SU-DHL-6 (cell line): ENCODE measurements at regions not wholly inside any gene's neighbourhood (a gene's known extent, or its start where the extent isn't known, plus 50 kb on each side); places are given as distances from the start of the nearest gene placed in this dataset.

Experiments used
- EZH2phosphoT487 ChIP-seq: fragments of 200-600 bp; sonication (generic), shearing (Covaris generic); conservative IDR thresholded peaks from 2 replicates; pipeline ENCODE4 v1.6.1; 2018; ENCODE audit warnings: mild to moderate bottlenecking, antibody characterized with exemption, low read length, moderate library complexity, mixed read lengths
- TF ChIP-seq, protein P1 (sequence below): fragments of 200-600 bp; sonication (generic); IDR thresholded peaks from one replicate; pipeline ENCODE4 v1.5.1; 2017; ENCODE audit warnings: antibody characterized with exemption, mild to moderate bottlenecking, low read length, moderate library complexity; ENCODE audit not compliant: insufficient read depth, poor library complexity, severe bottlenecking

DNA sequence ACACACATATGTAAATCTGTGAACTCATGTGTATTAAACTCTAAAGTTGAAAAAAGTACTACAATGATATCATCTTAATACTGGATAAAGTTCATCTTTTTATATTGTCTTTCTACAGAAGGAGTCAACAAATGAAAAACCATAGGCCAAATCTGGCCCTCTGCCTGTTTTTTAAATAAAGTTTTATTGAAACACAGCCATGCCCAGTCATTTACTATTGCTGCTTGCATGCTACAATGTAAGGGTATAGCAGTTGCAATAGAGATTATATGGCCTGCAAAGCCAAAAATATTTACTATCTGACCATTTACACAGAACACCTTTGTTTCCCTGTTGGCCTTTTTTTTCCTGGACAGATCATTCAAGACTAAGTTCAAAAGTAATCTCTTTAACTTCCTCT lies 374.6 kb upstream of the ARID1B start:
- TF ChIP-seq, protein P1, sequence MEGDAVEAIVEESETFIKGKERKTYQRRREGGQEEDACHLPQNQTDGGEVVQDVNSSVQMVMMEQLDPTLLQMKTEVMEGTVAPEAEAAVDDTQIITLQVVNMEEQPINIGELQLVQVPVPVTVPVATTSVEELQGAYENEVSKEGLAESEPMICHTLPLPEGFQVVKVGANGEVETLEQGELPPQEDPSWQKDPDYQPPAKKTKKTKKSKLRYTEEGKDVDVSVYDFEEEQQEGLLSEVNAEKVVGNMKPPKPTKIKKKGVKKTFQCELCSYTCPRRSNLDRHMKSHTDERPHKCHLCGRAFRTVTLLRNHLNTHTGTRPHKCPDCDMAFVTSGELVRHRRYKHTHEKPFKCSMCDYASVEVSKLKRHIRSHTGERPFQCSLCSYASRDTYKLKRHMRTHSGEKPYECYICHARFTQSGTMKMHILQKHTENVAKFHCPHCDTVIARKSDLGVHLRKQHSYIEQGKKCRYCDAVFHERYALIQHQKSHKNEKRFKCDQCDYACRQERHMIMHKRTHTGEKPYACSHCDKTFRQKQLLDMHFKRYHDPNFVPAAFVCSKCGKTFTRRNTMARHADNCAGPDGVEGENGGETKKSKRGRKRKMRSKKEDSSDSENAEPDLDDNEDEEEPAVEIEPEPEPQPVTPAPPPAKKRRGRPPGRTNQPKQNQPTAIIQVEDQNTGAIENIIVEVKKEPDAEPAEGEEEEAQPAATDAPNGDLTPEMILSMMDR = no peak
- no peak for TF ChIP-seq EZH2phosphoT487
